ENCODE measurements at regions not wholly inside any gene's neighbourhood (a gene's known extent, or its start where the extent isn't known, plus 50 kb on each side); places are given as distances from the start of the nearest gene placed in this dataset.

GRCh38 chr10:128898133-128898915 is 568.7 kb upstream of the MGMT start:
- in situ Hi-C loops (cut with MboI; ENCODE audit: low pct_unique_long_range_greater_than_20kb, low sequenced_read_pairs, unreplicated experiment): no loop called here
- no peak for DNase-seq (ENCODE audit: low spot score)
- TF ChIP-seq, protein P1, sequence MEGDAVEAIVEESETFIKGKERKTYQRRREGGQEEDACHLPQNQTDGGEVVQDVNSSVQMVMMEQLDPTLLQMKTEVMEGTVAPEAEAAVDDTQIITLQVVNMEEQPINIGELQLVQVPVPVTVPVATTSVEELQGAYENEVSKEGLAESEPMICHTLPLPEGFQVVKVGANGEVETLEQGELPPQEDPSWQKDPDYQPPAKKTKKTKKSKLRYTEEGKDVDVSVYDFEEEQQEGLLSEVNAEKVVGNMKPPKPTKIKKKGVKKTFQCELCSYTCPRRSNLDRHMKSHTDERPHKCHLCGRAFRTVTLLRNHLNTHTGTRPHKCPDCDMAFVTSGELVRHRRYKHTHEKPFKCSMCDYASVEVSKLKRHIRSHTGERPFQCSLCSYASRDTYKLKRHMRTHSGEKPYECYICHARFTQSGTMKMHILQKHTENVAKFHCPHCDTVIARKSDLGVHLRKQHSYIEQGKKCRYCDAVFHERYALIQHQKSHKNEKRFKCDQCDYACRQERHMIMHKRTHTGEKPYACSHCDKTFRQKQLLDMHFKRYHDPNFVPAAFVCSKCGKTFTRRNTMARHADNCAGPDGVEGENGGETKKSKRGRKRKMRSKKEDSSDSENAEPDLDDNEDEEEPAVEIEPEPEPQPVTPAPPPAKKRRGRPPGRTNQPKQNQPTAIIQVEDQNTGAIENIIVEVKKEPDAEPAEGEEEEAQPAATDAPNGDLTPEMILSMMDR (IDR thresholded peaks at IDR 0.05; ENCODE audit: extremely low read depth, insufficient read depth, missing control alignments): no peak

- TF ChIP-seq, protein P1 (IDR thresholded peaks at IDR 0.05; ENCODE audit: extremely low read depth, insufficient read depth, missing control alignments): no peak
- DNase-seq (ENCODE audit: low spot score): no peak
- in situ Hi-C loops (cut with MboI; ENCODE audit: low pct_unique_long_range_greater_than_20kb, low sequenced_read_pairs, unreplicated experiment): no loop called here
These were observed 568.2 kb upstream of the MGMT start for GRCh38 chr10:128898916-128899195.

GRCh38 chr10:128900456-128900855 is 566.6 kb upstream of the MGMT start:
- TF ChIP-seq, protein P1 (IDR thresholded peaks at IDR 0.05; ENCODE audit: extremely low read depth, insufficient read depth, missing control alignments): no peak
- DNase-seq (ENCODE audit: low spot score): no peak
- in situ Hi-C loops (cut with MboI; ENCODE audit: low pct_unique_long_range_greater_than_20kb, low sequenced_read_pairs, unreplicated experiment): no loop called here

DNA sequence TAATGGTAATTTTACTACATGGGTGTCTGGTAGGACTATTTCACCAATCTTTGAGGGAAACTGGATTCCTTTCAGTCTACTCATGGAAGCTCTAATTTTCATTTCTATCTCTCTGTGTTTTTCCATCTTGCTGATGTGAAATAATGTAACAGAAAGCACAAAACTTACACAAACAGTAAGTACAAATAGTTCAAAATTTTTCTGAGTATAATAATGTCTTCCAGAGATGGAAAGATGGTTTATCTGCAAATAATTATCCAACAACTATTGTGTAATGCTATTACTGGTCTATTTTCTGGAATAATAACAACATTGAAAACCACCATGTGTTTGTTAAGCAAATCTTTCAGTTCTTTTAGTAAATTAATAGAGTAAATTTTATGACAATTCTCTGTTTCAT is 565.8 kb upstream of the MGMT start:
- in situ Hi-C loops (cut with MboI; ENCODE audit: low pct_unique_long_range_greater_than_20kb, low sequenced_read_pairs, unreplicated experiment): no loop called here
- TF ChIP-seq, protein P1 (IDR thresholded peaks at IDR 0.05; ENCODE audit: extremely low read depth, insufficient read depth, missing control alignments): no peak
- DNase-seq (ENCODE audit: low spot score): no peak

- TF ChIP-seq, protein P1 (IDR thresholded peaks at IDR 0.05; ENCODE audit: extremely low read depth, insufficient read depth, missing control alignments): no peak
- in situ Hi-C loops (cut with MboI; ENCODE audit: low pct_unique_long_range_greater_than_20kb, low sequenced_read_pairs, unreplicated experiment): no loop called here
- DNase-seq (ENCODE audit: low spot score): no peak
These were observed 564.9 kb upstream of the MGMT start for GRCh38 chr10:128902031-128902710.

DNA sequence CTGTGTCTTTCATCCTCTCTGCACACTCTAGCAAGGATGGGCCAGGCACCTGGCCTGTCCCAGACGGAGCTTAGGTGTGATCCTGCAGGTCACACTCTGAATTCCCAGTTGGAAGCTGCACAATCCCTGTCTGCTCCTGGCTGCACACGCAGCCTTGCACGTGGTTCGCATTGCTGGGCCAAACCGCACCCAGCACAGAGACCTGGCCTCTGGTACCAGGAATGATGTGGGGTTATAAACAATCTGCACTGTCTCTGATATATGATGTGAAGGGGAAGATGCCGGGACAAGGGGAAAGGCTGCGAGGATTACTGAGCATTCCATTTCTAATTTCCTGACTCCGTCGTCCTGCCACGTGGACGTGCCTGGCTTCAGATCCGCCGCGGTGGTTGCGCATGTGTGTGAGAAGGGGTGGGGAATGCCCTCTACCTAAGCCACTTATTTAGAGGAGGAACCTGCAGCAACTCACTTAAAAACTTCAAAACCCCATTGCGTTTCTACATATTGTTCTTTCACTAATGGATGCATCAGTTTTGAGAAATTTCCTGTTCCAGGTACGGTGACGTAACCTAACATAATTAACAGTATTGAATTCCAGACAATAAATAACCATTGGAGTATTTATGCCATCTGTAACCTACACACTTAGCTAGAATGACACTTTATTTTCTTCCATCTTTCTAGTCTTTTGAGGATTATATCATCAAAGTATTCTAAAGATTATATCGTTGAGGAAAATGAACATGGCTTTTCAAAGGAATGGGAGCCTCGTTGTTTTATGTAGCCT is 559.7 kb upstream of the MGMT start:
- in situ Hi-C loops (cut with MboI; ENCODE audit: low pct_unique_long_range_greater_than_20kb, low sequenced_read_pairs, unreplicated experiment): no loop called here
- TF ChIP-seq, protein P1 (IDR thresholded peaks at IDR 0.05; ENCODE audit: extremely low read depth, insufficient read depth, missing control alignments): no peak
- DNase-seq (ENCODE audit: low spot score): no peak
